Liver (tissue), 3 donors: ENCODE measurements at regions not wholly inside any gene's neighbourhood (a gene's known extent, or its start where the extent isn't known, plus 50 kb on each side); places are given as distances from the start of the nearest gene placed in this dataset.

Experiments used
- EGR1 ChIP-seq, 2 donors: IDR thresholded peaks; 2 replicates each; pipeline ENCODE4 v1.6.1; 2016 to 2018; ENCODE audit warnings: antibody characterized with exemption in 2 of 2, low read depth in 2 of 2
- GABPA ChIP-seq, 2 donors: IDR thresholded peaks in 1 of 2; conservative IDR thresholded peaks in 1 of 2; 2 replicates each; pipeline ENCODE4 v1.6.1; 2016; ENCODE audit warnings: antibody characterized with exemption in 2 of 2, mild to moderate bottlenecking in 1 of 2, moderate library complexity in 1 of 2
- JUND ChIP-seq, 2 donors: IDR thresholded peaks; 2 replicates each; pipeline ENCODE4 v1.6.1; 2016; ENCODE audit warnings: antibody characterized with exemption in 2 of 2
- NR2F2 ChIP-seq: IDR thresholded peaks from 2 replicates; pipeline ENCODE4 v1.6.1; 2016; ENCODE audit warnings: antibody characterized with exemption
- RAD21 ChIP-seq, 2 donors: IDR thresholded peaks; 2 replicates each; pipeline ENCODE4 v1.6.1; 2016; ENCODE audit warnings: antibody characterized with exemption in 2 of 2, mild to moderate bottlenecking in 2 of 2
- SP1 ChIP-seq: IDR thresholded peaks from 2 replicates; pipeline ENCODE4 v1.6.1; 2018; ENCODE audit warnings: antibody characterized with exemption, mild to moderate bottlenecking
- TAF1 ChIP-seq: conservative IDR thresholded peaks from 2 replicates; pipeline ENCODE4 v1.6.1; 2016; ENCODE audit warnings: antibody characterized with exemption, mild to moderate bottlenecking
- YY1 ChIP-seq: IDR thresholded peaks from 2 replicates; pipeline ENCODE4 v1.6.1; 2016; ENCODE audit warnings: antibody characterized with exemption, mild to moderate bottlenecking
- TF ChIP-seq, protein P1 (sequence below): fragments of 150-350 bp; IDR thresholded peaks from 2 replicates; pipeline ENCODE4 v1.5.1; 2017; ENCODE audit warnings: improper control_type of control experiment, low read depth, low read length; ENCODE audit not compliant: missing input control
- TF ChIP-seq, protein P2 (sequence below): IDR thresholded peaks from 2 replicates; pipeline ENCODE4 v1.6.1; 2016; ENCODE audit warnings: antibody characterized with exemption
- TF ChIP-seq, protein P3 (sequence below): IDR thresholded peaks from 2 replicates; pipeline ENCODE4 v1.6.1; 2016; ENCODE audit warnings: antibody characterized with exemption
- TF ChIP-seq, protein P4 (sequence below): IDR thresholded peaks from 2 replicates; pipeline ENCODE4 v1.6.1; 2016; ENCODE audit warnings: antibody characterized with exemption
- TF ChIP-seq, protein P5 (sequence below): IDR thresholded peaks from 2 replicates; pipeline ENCODE4 v1.6.1; 2016; ENCODE audit warnings: antibody characterized with exemption, mild to moderate bottlenecking
- donor health status: healthy.
- donor health status: healthy.

DNA sequence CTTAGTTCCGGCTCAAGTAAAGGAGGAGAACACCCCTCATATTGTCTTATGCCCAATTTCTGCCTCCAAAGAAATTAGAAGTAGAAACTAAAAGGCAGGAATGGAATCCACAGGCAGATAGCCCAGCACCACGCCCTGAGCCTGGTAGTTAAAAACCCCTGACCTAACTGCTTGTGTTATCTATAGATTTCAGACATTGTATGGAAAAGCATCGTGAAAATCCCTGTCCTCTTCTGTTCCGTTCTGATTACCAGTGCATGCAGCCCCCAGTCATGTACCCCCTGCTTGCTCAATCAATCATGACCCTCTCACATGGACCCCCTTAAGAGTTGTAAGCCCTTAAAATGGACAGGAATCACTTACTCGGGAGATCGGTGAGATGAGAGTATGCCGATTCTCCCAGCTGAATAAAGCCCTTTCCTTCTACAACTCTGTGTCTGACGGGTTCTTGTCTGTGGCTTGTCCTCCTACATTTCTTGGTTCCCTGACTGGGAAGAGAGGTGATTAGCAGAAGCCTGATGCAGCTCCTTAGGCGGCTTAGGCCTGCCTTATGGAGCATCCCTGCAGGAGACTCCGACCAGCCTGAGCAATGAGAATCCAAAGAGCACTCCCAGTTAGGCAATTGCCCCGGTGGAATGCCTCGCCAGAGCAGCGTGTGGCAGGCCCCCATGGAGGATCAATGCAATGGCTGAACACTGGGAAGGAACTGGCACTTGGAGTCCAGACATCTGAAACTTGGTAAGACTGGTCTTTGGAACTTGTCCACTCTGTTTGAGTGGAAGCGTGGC, 362.6 kb upstream of the TCF4 start:
- TF ChIP-seq RAD21 (IDR thresholded peaks at IDR 0.05) (no peak), NR2F2 (no peak), TAF1 (no peak), YY1 (no peak), EGR1 (IDR thresholded peaks at IDR 0.05; ENCODE audit: low read depth in 2 of 2) (no peak), JUND (IDR thresholded peaks at IDR 0.05) (no peak), SP1 (no peak), GABPA (IDR thresholded peaks at IDR 0.05 in 1 of 2, conservative IDR thresholded peaks at IDR 0.05 in 1 of 2) (no peak)
- TF ChIP-seq, protein P1, sequence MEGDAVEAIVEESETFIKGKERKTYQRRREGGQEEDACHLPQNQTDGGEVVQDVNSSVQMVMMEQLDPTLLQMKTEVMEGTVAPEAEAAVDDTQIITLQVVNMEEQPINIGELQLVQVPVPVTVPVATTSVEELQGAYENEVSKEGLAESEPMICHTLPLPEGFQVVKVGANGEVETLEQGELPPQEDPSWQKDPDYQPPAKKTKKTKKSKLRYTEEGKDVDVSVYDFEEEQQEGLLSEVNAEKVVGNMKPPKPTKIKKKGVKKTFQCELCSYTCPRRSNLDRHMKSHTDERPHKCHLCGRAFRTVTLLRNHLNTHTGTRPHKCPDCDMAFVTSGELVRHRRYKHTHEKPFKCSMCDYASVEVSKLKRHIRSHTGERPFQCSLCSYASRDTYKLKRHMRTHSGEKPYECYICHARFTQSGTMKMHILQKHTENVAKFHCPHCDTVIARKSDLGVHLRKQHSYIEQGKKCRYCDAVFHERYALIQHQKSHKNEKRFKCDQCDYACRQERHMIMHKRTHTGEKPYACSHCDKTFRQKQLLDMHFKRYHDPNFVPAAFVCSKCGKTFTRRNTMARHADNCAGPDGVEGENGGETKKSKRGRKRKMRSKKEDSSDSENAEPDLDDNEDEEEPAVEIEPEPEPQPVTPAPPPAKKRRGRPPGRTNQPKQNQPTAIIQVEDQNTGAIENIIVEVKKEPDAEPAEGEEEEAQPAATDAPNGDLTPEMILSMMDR: no peak
- TF ChIP-seq, protein P2, sequence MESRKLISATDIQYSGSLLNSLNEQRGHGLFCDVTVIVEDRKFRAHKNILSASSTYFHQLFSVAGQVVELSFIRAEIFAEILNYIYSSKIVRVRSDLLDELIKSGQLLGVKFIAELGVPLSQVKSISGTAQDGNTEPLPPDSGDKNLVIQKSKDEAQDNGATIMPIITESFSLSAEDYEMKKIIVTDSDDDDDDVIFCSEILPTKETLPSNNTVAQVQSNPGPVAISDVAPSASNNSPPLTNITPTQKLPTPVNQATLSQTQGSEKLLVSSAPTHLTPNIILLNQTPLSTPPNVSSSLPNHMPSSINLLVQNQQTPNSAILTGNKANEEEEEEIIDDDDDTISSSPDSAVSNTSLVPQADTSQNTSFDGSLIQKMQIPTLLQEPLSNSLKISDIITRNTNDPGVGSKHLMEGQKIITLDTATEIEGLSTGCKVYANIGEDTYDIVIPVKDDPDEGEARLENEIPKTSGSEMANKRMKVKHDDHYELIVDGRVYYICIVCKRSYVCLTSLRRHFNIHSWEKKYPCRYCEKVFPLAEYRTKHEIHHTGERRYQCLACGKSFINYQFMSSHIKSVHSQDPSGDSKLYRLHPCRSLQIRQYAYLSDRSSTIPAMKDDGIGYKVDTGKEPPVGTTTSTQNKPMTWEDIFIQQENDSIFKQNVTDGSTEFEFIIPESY: no peak
- TF ChIP-seq, protein P3, sequence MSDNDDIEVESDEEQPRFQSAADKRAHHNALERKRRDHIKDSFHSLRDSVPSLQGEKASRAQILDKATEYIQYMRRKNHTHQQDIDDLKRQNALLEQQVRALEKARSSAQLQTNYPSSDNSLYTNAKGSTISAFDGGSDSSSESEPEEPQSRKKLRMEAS: no peak
- TF ChIP-seq, protein P4, sequence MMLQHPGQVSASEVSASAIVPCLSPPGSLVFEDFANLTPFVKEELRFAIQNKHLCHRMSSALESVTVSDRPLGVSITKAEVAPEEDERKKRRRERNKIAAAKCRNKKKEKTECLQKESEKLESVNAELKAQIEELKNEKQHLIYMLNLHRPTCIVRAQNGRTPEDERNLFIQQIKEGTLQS: no peak
- TF ChIP-seq, protein P5, sequence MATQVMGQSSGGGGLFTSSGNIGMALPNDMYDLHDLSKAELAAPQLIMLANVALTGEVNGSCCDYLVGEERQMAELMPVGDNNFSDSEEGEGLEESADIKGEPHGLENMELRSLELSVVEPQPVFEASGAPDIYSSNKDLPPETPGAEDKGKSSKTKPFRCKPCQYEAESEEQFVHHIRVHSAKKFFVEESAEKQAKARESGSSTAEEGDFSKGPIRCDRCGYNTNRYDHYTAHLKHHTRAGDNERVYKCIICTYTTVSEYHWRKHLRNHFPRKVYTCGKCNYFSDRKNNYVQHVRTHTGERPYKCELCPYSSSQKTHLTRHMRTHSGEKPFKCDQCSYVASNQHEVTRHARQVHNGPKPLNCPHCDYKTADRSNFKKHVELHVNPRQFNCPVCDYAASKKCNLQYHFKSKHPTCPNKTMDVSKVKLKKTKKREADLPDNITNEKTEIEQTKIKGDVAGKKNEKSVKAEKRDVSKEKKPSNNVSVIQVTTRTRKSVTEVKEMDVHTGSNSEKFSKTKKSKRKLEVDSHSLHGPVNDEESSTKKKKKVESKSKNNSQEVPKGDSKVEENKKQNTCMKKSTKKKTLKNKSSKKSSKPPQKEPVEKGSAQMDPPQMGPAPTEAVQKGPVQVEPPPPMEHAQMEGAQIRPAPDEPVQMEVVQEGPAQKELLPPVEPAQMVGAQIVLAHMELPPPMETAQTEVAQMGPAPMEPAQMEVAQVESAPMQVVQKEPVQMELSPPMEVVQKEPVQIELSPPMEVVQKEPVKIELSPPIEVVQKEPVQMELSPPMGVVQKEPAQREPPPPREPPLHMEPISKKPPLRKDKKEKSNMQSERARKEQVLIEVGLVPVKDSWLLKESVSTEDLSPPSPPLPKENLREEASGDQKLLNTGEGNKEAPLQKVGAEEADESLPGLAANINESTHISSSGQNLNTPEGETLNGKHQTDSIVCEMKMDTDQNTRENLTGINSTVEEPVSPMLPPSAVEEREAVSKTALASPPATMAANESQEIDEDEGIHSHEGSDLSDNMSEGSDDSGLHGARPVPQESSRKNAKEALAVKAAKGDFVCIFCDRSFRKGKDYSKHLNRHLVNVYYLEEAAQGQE: no peak
